ENCODE measurements at regions not wholly inside any gene's neighbourhood (a gene's known extent, or its start where the extent isn't known, plus 50 kb on each side); places are given as distances from the start of the nearest gene placed in this dataset.
"Not testable (repeated sequence)": the region's sequence is repeated elsewhere in the genome, so short reads cannot be mapped to it uniquely, and the experiment has no call there.

GRCh38 chr10:3333426-3333825 is 160.8 kb upstream of the PITRM1 start:
- DNase-seq (ENCODE audit: low read depth in 4 of 4, low spot score in 3 of 4) = no peak

DNA sequence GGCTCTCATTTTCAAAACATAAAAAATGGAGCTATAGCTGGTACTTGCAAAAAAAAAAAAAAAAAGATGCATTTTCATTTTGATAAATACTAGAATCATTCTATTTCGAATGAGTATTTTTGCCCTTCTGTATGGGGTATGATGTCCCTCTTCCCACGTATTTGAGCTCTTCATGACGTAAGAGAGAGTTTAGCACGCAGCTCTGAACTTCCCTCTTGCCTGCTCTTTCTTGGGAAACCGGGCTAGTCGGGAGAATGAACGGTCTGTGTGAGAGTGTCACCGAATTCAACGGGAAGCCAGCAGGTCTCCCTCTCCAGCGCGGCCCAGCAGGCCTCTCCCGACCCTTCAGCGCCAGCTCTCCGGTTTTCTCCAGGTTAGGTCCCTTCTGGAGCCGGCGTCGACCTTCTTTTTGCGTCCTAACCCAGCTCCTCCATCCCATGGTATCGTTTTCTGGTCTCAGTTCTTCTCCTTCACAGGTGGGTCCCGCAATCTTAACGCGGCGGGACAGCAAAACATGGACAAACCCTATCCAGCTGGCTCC is 159.2 kb upstream of the PITRM1 start:
- DNase-seq (ENCODE audit: low read depth in 4 of 4, low spot score in 3 of 4) = no peak

- no peak for DNase-seq (ENCODE audit: low read depth in 4 of 4, low spot score in 3 of 4)
Measured at GRCh38 chr10:3331187-3331586, 158.6 kb upstream of the PITRM1 start.

GRCh38 chr10:3330663-3331062 is 158.1 kb upstream of the PITRM1 start:
- no peak for DNase-seq (ENCODE audit: low read depth in 4 of 4, low spot score in 3 of 4)

- no peak for DNase-seq (ENCODE audit: low read depth in 4 of 4, low spot score in 3 of 4)
Measured at GRCh38 chr10:3325954-3326750, 153.6 kb upstream of the PITRM1 start.

- DNase-seq (ENCODE audit: low read depth in 4 of 4, low spot score in 3 of 4) = no peak
Measured at GRCh38 chr10:3324612-3325038, 152.0 kb upstream of the PITRM1 start.

GRCh38 chr10:3323865-3324498 is 151.4 kb upstream of the PITRM1 start:
- no peak for DNase-seq (ENCODE audit: low read depth in 4 of 4, low spot score in 3 of 4)

- no peak for DNase-seq (ENCODE audit: low read depth in 4 of 4, low spot score in 3 of 4)
Measured at GRCh38 chr10:3321123-3321522, 148.5 kb upstream of the PITRM1 start.

- no peak for DNase-seq (ENCODE audit: low read depth in 4 of 4, low spot score in 3 of 4)
Measured at GRCh38 chr10:3319811-3320226, 147.2 kb upstream of the PITRM1 start.

- DNase-seq (ENCODE audit: low read depth in 4 of 4, low spot score in 3 of 4) = not testable (repeated sequence)
Measured at GRCh38 chr10:3318480-3318807, 145.9 kb upstream of the PITRM1 start.

DNA sequence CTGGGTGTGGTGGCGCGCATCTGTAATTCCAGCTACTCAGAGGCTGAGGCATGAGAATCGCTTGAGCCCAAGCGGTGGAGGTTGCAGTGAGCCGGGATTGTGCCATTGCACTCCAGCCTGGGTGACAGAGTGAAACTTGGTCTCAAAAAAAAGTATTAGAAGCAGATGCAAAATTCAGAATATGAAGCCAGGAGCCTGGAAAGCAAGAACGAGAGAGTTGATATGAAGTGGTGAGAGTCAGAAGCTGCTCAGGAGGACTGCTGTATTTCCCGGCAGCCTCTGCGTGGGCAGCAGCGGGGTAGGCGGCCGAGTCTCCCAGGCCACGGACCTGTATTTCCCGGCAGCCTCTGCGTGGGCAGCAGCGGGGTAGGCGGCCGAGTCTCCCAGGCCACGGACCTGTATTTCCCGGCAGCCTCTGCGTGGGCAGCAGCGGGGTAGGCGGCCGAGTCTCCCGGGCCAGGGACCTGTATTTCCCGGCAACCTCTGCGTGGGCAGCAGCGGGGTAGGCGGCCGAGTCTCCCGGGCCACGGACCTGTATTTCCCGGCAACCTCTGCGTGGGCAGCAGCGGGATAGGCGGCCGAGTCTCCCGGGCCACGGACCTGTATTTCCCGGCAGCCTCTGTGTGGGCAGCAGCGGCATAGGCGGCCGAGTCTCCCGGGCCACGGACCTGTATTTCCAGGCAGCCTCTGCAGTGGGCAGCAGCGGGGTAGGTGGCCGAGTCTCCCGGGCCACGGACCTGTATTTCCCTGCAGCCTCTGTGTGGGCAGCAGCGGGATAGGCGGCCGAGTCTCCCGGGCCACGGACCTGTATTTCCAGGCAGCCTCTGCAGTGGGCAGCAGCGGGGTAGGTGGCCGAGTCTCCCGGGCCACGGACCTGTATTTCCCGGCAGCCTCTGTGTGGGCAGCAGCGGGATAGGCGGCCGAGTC is 145.2 kb upstream of the PITRM1 start:
- not testable (repeated sequence) for DNase-seq (ENCODE audit: low read depth in 4 of 4, low spot score in 3 of 4)

DNA sequence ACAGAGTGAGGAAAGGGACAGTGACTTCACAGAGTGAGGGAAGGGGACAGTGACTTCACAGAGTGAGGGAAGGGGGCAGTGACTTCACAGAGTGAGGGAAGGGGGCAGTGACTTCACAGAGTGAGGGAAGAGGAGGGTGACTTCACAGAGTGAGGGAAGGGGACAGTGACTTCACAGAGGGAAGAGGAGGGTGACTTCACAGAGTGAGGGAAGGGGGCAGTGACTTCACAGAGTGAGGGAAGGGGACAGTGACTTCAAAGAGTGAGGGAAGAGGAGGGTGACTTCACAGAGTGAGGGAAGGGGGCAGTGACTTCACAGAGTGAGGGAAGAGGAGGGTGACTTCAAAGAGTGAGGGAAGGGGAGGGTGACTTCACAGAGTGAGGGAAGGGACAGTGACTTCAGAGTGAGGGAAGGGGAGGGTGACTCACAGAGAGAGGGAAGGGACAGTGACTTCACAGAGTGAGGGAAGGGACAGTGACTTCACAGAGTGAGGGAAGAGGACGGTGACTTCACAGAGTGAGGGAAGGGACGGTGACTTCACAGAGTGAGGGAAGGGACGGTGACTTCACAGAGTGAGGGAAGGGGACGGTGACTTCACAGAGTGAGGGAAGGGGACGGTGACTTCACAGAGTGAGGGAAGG is 142.0 kb upstream of the PITRM1 start:
- DNase-seq (ENCODE audit: low read depth in 4 of 4, low spot score in 3 of 4) = not testable (repeated sequence)

DNA sequence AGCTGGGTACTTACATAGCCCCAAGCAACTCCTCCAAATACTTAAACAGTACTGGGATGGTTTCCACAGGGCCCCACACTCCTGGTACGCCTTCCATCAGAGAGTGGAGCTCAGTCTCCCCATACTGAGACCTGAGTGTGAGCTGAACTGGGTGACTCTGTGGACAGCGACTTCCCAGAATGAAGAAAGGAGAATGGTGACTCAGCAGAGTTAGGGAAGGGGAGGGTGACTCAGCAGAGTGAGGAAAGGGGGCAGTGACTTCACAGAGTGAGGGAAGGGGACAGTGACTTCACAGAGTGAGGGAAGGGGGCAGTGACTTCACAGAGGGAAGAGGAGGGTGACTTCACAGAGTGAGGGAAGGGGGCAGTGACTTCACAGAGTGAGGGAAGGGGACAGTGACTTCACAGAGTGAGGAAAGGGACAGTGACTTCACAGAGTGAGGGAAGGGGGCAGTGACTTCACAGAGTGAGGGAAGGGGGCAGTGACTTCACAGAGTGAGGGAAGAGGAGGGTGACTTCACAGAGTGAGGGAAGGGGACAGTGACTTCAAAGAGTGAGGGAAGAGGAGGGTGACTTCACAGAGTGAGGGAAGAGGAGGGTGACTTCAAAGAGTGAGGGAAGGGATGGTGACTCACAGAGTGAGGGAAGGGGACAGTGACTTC is 141.3 kb upstream of the PITRM1 start:
- DNase-seq (ENCODE audit: low read depth in 4 of 4, low spot score in 3 of 4) = peak in 1 of 4 donors; percentile 46

- DNase-seq (ENCODE audit: low read depth in 4 of 4, low spot score in 3 of 4) = no peak
Measured at GRCh38 chr10:3312403-3312940, 139.9 kb upstream of the PITRM1 start.

- DNase-seq (ENCODE audit: low read depth in 4 of 4, low spot score in 3 of 4) = no peak
Measured at GRCh38 chr10:3310016-3310784, 137.6 kb upstream of the PITRM1 start.

DNA sequence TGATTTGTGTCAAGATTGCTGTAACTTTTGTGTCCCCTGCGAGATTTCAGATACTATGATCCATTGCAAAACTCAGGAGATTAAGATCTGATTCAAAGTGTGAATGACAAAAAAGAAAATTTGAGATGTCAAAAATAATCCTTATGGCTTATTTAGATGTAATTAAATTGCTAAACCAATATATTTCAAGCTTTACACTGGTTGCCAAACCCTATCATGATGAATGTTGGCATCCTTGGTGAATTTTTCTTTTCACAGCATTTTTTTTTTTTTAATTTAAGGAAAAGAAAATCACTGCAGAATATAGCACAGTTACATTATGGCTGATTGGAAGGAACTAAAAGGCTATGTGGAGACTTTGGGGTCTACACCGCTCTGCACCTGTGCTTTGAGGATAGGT is 133.5 kb upstream of the PITRM1 start:
- DNase-seq (ENCODE audit: low read depth in 4 of 4, low spot score in 3 of 4) = no peak

DNA sequence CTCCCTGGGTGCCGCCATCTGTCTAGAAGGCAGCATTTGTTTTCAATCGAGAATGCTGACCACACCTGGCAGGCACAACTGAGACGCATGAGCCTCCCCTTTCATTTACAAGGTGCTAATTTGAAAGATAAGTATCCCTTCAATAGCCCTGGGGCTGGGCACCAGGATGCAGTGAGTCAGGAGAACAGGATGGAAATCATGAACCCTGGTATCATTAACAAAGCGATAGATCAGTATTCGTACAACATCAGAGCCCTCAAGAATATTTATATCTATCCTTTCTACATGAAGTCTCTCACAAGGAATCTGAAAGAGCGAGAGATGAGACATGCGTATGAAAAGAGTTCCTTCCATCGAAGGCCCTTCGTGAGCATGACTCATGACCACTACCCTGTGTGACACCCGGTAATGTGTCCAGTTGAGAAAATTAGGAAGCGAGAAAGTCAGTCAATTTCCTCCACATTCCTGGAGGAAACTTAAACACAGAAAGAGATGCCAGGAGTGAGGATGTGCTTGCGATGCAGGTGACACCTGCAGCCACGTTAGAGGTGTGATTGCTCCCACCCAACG is 123.1 kb upstream of the PITRM1 start:
- DNase-seq (ENCODE audit: low read depth in 4 of 4, low spot score in 3 of 4) = no peak

- DNase-seq (ENCODE audit: low read depth in 4 of 4, low spot score in 3 of 4) = no peak
Measured at GRCh38 chr10:3294919-3295581, 122.5 kb upstream of the PITRM1 start.

All from left renal pelvis (tissue), 4 donors.